ENCODE measurements at regions not wholly inside any gene's neighbourhood (a gene's known extent, or its start where the extent isn't known, plus 50 kb on each side); places are given as distances from the start of the nearest gene placed in this dataset.

DNA sequence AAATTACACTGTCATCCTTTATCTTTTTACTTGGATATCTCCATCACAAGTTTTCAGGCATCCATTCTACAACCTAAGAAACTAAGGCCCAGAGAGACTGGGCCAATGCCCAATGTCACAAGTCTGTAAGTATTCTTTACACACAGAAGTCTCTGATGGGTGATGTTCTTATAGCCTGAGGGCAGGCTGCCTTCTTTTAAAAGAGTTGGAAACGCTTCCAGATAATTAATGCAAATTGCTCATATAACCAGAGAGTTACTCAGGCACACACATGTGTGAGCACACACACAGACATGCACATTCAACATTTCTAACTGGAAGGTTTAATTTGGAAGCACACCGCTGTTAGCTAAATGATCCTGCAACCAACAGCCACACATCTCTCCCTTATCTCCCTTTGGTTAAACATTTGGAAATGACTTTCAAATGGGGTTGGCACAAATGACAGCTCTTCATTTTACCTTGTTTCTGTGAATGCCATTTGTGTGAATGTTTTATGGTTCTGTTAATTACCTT is 160.8 kb upstream of the TMPO start:
- TF ChIP-seq CTCF (IDR thresholded peaks at IDR 0.05) (no peak), POLR2AphosphoS5 (IDR thresholded peaks at IDR 0.05) (no peak), POLR2A (IDR thresholded peaks at IDR 0.05) (no peak), EP300 (IDR thresholded peaks at IDR 0.05) (no peak)

All from stomach (tissue), 4 donors.